ENCODE measurements at regions not wholly inside any gene's neighbourhood (a gene's known extent, or its start where the extent isn't known, plus 50 kb on each side); places are given as distances from the start of the nearest gene placed in this dataset.

GRCh38 chr2:216774180-216774579 is 78.8 kb upstream of the IGFBP5 start:
- ChIA-PET POLR2A (no interaction called here), CTCF (interaction anchor here (0.9 to 1.1 kb wide), 2 partner anchors 20 to 982 kb away, joined by 3 to 4 read pairs; no protein-coding TSS in a partner anchor)
- H3K4me1 ChIP-seq (ENCODE audit: control insufficient read depth, extremely low read depth, insufficient read depth, low read length): no peaks in the 10 kb centered on the region
- no TSS peak for BruUV-seq (replicated peaks)
- no peaks in the 10 kb centered on the region for H3K9me1 ChIP-seq (replicated peaks; ENCODE audit: control insufficient read depth, extremely low read depth, insufficient read depth, low read length)
- H3K4me3 ChIP-seq (replicated peaks in 1 of 3; ENCODE audit: insufficient read depth in 1 of 3, low read depth in 1 of 3, low read length in 3 of 3): no peak overlapping the region
- TF ChIP-seq CTCF (IDR thresholded peaks at IDR 0.05; ENCODE audit: extremely low read depth in 1 of 2, insufficient read depth in 1 of 2, low read depth in 1 of 2, low read length in 2 of 2) (no peak), POLR2AphosphoS5 (IDR thresholded peaks at IDR 0.05; ENCODE audit: insufficient read depth, low read depth, low read length) (no peak), EZH2 (IDR thresholded peaks at IDR 0.05; ENCODE audit: borderline replicate concordance, low read depth, low read length, severe bottlenecking) (no peak)
- FAIRE-seq (no peak), DNase-seq (ENCODE audit: low read depth, low spot score) (no peak)
- dilution Hi-C loops (cut with MboI; ENCODE audit: extremely low pct_ligation_motif_present, low sequenced_read_pairs): no loop called here
- H4K20me1 ChIP-seq (replicated peaks; ENCODE audit: control insufficient read depth, extremely low read depth, insufficient read depth, low read length): no peaks in the 10 kb centered on the region
- intact Hi-C loops (cut with micrococcal nuclease): no loop called here
- H2AFZ ChIP-seq (ENCODE audit: low read depth, low read length): no peak overlapping the region
- no peaks in the 10 kb centered on the region for H3K79me2 ChIP-seq (ENCODE audit: control insufficient read depth, insufficient read depth, low read length)
- no peaks in the 10 kb centered on the region for H3K36me3 ChIP-seq (ENCODE audit: control insufficient read depth in 2 of 2, extremely low read depth in 1 of 2, insufficient read depth in 2 of 2, low read length in 2 of 2)
- H3K9me3 ChIP-seq (replicated peaks; ENCODE audit: control insufficient read depth, insufficient read depth, low read length): no peaks in the 10 kb centered on the region
- peaks cover 0 to 2% of the 10 kb centered on the region in 2 experiments for H3K27me3 ChIP-seq (ENCODE audit: control insufficient read depth in 2 of 2, insufficient read depth in 2 of 2, low read length in 2 of 2)
- H3K4me2 ChIP-seq (ENCODE audit: insufficient read depth, low read length): no peak overlapping the region
- no peak overlapping the region for H3K9ac ChIP-seq (replicated peaks; ENCODE audit: extremely low read depth, insufficient read depth, low read length)
- H3K27ac ChIP-seq (ENCODE audit: insufficient read depth, low read depth, low read length): no peak overlapping the region

GRCh38 chr2:216773072-216773471 is 77.7 kb upstream of the IGFBP5 start:
- CTCF ChIA-PET: no interaction called here
- H3K4me1 ChIP-seq (ENCODE audit: control insufficient read depth, extremely low read depth, insufficient read depth, low read length): no peaks in the 10 kb centered on the region
- H3K4me2 ChIP-seq (ENCODE audit: insufficient read depth, low read length): no peak overlapping the region
- POLR2A ChIA-PET: no interaction called here
- H3K4me3 ChIP-seq (replicated peaks in 1 of 3; ENCODE audit: insufficient read depth in 1 of 3, low read depth in 1 of 3, low read length in 3 of 3): no peak overlapping the region
- no peak for FAIRE-seq
- no TSS peak for BruUV-seq (replicated peaks)
- DNase-seq (ENCODE audit: low read depth, low spot score): no peak
- H3K27me3 ChIP-seq (ENCODE audit: control insufficient read depth in 2 of 2, insufficient read depth in 2 of 2, low read length in 2 of 2): peaks cover 0 to 2% of the 10 kb centered on the region in 2 experiments
- H3K9ac ChIP-seq (replicated peaks; ENCODE audit: extremely low read depth, insufficient read depth, low read length): no peak overlapping the region
- dilution Hi-C loops (cut with MboI; ENCODE audit: extremely low pct_ligation_motif_present, low sequenced_read_pairs): no loop called here
- no peak overlapping the region for H2AFZ ChIP-seq (ENCODE audit: low read depth, low read length)
- intact Hi-C loops (cut with micrococcal nuclease): no loop called here
- H3K9me1 ChIP-seq (replicated peaks; ENCODE audit: control insufficient read depth, extremely low read depth, insufficient read depth, low read length): no peaks in the 10 kb centered on the region
- H3K79me2 ChIP-seq (ENCODE audit: control insufficient read depth, insufficient read depth, low read length): no peaks in the 10 kb centered on the region
- H3K36me3 ChIP-seq (ENCODE audit: control insufficient read depth in 2 of 2, extremely low read depth in 1 of 2, insufficient read depth in 2 of 2, low read length in 2 of 2): no peaks in the 10 kb centered on the region
- TF ChIP-seq MYC (IDR thresholded peaks at IDR 0.05; ENCODE audit: low read depth, low read length) (no peak), GATA2 (IDR thresholded peaks at IDR 0.05; ENCODE audit: insufficient read depth, insufficient read length, low read depth, low read length) (no peak), POLR2A (IDR thresholded peaks at IDR 0.05; ENCODE audit: low read depth, low read length) (no peak), JUN (IDR thresholded peaks at IDR 0.05; ENCODE audit: borderline replicate concordance, insufficient read depth, insufficient read length, low read depth) (no peak), POLR2AphosphoS5 (IDR thresholded peaks at IDR 0.05; ENCODE audit: insufficient read depth, low read depth, low read length) (no peak), CTCF (IDR thresholded peaks at IDR 0.05; ENCODE audit: extremely low read depth in 1 of 2, insufficient read depth in 1 of 2, low read depth in 1 of 2, low read length in 2 of 2) (no peak), FOS (IDR thresholded peaks at IDR 0.05; ENCODE audit: borderline replicate concordance, insufficient read depth, low read length) (no peak), MAX (IDR thresholded peaks at IDR 0.05; ENCODE audit: insufficient read depth, insufficient read length) (no peak), EZH2 (IDR thresholded peaks at IDR 0.05; ENCODE audit: borderline replicate concordance, low read depth, low read length, severe bottlenecking) (no peak)
- no peaks in the 10 kb centered on the region for H4K20me1 ChIP-seq (replicated peaks; ENCODE audit: control insufficient read depth, extremely low read depth, insufficient read depth, low read length)
- no peak overlapping the region for H3K27ac ChIP-seq (ENCODE audit: insufficient read depth, low read depth, low read length)
- H3K9me3 ChIP-seq (replicated peaks; ENCODE audit: control insufficient read depth, insufficient read depth, low read length): no peaks in the 10 kb centered on the region
